HEK293T (cell line): ENCODE measurements at regions not wholly inside any gene's neighbourhood (a gene's known extent, or its start where the extent isn't known, plus 50 kb on each side); places are given as distances from the start of the nearest gene placed in this dataset.

Experiments
- BHLHE40 ChIP-seq: fragments of 450-650 bp; IDR thresholded peaks from 2 replicates; pipeline ENCODE4 v1.6.1; 2016; ENCODE audit warnings: mild to moderate bottlenecking, moderate library complexity, borderline replicate concordance
- FOXA1 ChIP-seq: fragments of 450-650 bp; IDR thresholded peaks from 2 replicates; pipeline ENCODE4 v1.6.1; 2016; ENCODE audit warnings: mild to moderate bottlenecking
- FOXM1 ChIP-seq: fragments of 450-650 bp; IDR thresholded peaks from 2 replicates; pipeline ENCODE4 v1.6.1; 2017; ENCODE audit warnings: mild to moderate bottlenecking, borderline replicate concordance
- LEF1 ChIP-seq: fragments of 450-650 bp; IDR thresholded peaks from 2 replicates; pipeline ENCODE4 v1.6.1; 2017; ENCODE audit warnings: mild to moderate bottlenecking, borderline replicate concordance
- SUZ12 ChIP-seq: fragments of 450-650 bp; IDR thresholded peaks from 2 replicates; pipeline ENCODE4 v1.6.1; 2016; ENCODE audit warnings: mild to moderate bottlenecking
- ZNF384 ChIP-seq: fragments of 450-650 bp; IDR thresholded peaks from 2 replicates; pipeline ENCODE4 v1.6.1; 2016
- TF ChIP-seq, protein P1 (sequence below): fragments of 450-650 bp; IDR thresholded peaks from 2 replicates; pipeline ENCODE4 v1.6.1; 2016

DNA sequence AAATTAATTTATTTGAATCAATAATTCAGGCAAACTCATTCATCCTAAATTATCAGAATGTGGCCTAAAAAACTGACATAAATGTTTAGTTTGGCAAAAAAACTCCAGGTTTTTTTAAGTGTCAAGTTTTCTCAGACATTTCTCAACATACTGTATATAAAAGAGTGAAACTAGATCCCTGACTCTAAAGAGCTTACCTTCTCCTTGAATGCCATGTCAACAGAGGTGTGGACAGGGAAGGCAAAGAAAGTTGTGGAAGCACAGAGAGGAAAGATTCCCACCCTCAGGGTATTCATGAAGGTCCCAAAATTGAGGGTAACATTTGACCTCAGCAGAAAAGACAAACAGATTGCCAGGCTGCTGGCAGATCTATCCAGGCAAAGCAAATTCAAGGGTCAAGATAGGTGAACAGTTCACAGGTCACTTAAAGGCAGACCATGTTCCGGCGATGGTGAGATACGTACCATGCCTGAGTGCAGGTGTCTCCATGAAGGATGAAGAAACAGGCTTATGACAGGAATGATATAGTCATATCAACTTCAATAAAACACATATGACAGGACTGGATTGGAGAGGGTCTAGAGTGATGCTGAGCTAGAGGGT is 1638.3 kb upstream of the ZEB2 start:
- TF ChIP-seq SUZ12 = no peak
- no peak for TF ChIP-seq LEF1
- no peak for TF ChIP-seq FOXA1
- TF ChIP-seq FOXM1 = no peak
- TF ChIP-seq ZNF384 = no peak
- TF ChIP-seq, protein P1, sequence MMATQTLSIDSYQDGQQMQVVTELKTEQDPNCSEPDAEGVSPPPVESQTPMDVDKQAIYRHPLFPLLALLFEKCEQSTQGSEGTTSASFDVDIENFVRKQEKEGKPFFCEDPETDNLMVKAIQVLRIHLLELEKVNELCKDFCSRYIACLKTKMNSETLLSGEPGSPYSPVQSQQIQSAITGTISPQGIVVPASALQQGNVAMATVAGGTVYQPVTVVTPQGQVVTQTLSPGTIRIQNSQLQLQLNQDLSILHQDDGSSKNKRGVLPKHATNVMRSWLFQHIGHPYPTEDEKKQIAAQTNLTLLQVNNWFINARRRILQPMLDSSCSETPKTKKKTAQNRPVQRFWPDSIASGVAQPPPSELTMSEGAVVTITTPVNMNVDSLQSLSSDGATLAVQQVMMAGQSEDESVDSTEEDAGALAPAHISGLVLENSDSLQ = no peak
- TF ChIP-seq BHLHE40 = no peak
